Breast epithelium (tissue), 3 donors: ENCODE measurements at regions not wholly inside any gene's neighbourhood (a gene's known extent, or its start where the extent isn't known, plus 50 kb on each side); places are given as distances from the start of the nearest gene placed in this dataset.

Source experiments
- CTCF ChIP-seq, 3 donors: fragments of 450-650 bp; IDR thresholded peaks; one replicate each; pipeline ENCODE4 v1.5.1; 2016 to 2017; ENCODE audit warnings: antibody characterized with exemption in 3 of 3, mild to moderate bottlenecking in 3 of 3, moderate library complexity in 3 of 3
- POLR2A ChIP-seq: fragments of 450-650 bp; IDR thresholded peaks from one replicate; pipeline ENCODE4 v1.6.1; 2016; ENCODE audit warnings: antibody characterized with exemption, mild to moderate bottlenecking, moderate library complexity
- POLR2AphosphoS5 ChIP-seq, 3 donors: sonication (generic); formaldehyde crosslinking; IDR thresholded peaks; one replicate each; pipeline ENCODE4 v1.6.1; 2017; ENCODE audit warnings: antibody characterized with exemption in 3 of 3

GRCh38 chr6:105982761-105983540 is 103.2 kb upstream of the PRDM1 start:
- TF ChIP-seq POLR2AphosphoS5 (IDR thresholded peaks at IDR 0.05): no peak
- no peak for TF ChIP-seq POLR2A
- no peak for TF ChIP-seq CTCF (IDR thresholded peaks at IDR 0.05)
